Keratinocyte (primary cell): ENCODE measurements at regions not wholly inside any gene's neighbourhood (a gene's known extent, or its start where the extent isn't known, plus 50 kb on each side); places are given as distances from the start of the nearest gene placed in this dataset.

Source experiments
- EZH2 ChIP-seq: IDR thresholded peaks from one replicate; pipeline ENCODE4 v1.6.1; 2012; ENCODE audit warnings: inconsistent platforms, mild to moderate bottlenecking, low read length, moderate library complexity
- TF ChIP-seq, protein P1 (sequence below), 3 experiments: IDR thresholded peaks in 1 of 3; conservative IDR thresholded peaks in 1 of 3; optimal IDR thresholded peaks in 1 of 3; 2 replicates in 2 of 3; 3 replicates in 1 of 3; pipeline versions ENCODE3 to v1.5.1; 2011; ENCODE audit warnings: low read length in 3 of 3, mild to moderate bottlenecking in 3 of 3, moderate library complexity in 2 of 3, control low read depth in 1 of 3, inconsistent platforms in 1 of 3; ENCODE audit not compliant: insufficient read depth in 2 of 3; ENCODE audit errors: extremely low read depth in 1 of 3

DNA sequence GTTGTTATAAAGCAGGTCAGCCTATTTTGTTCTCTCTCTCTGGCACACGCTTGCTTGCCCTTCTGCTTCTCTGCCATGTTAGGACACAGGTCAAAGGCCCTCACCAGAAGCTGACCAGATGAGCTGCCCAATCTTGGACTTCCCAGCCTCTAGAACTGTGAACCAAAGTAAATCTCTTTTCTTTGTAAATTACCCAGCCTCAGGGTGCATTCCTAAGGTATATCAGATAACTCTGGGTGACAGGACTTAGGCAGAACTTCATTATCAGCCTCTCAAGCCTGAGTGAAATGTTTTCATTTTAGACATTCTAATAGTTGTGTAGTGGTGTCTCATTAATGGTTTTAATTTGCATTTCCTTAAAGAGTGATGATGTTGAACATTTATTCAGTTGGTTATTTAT lies 124.3 kb downstream of the CDRT15L2 start:
- TF ChIP-seq, protein P1, sequence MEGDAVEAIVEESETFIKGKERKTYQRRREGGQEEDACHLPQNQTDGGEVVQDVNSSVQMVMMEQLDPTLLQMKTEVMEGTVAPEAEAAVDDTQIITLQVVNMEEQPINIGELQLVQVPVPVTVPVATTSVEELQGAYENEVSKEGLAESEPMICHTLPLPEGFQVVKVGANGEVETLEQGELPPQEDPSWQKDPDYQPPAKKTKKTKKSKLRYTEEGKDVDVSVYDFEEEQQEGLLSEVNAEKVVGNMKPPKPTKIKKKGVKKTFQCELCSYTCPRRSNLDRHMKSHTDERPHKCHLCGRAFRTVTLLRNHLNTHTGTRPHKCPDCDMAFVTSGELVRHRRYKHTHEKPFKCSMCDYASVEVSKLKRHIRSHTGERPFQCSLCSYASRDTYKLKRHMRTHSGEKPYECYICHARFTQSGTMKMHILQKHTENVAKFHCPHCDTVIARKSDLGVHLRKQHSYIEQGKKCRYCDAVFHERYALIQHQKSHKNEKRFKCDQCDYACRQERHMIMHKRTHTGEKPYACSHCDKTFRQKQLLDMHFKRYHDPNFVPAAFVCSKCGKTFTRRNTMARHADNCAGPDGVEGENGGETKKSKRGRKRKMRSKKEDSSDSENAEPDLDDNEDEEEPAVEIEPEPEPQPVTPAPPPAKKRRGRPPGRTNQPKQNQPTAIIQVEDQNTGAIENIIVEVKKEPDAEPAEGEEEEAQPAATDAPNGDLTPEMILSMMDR (optimal IDR thresholded peaks at IDR 0.05 in 1 of 3, IDR thresholded peaks at IDR 0.05 in 1 of 3, conservative IDR thresholded peaks at IDR 0.05 in 1 of 3; ENCODE audit: extremely low read depth in 1 of 3, insufficient read depth in 2 of 3, low read length in 3 of 3) = no peak
- TF ChIP-seq EZH2 = no peak
